ENCODE measurements at regions not wholly inside any gene's neighbourhood (a gene's known extent, or its start where the extent isn't known, plus 50 kb on each side); places are given as distances from the start of the nearest gene placed in this dataset.
"Not testable (repeated sequence)": the region's sequence is repeated elsewhere in the genome, so short reads cannot be mapped to it uniquely, and the experiment has no call there.

DNA sequence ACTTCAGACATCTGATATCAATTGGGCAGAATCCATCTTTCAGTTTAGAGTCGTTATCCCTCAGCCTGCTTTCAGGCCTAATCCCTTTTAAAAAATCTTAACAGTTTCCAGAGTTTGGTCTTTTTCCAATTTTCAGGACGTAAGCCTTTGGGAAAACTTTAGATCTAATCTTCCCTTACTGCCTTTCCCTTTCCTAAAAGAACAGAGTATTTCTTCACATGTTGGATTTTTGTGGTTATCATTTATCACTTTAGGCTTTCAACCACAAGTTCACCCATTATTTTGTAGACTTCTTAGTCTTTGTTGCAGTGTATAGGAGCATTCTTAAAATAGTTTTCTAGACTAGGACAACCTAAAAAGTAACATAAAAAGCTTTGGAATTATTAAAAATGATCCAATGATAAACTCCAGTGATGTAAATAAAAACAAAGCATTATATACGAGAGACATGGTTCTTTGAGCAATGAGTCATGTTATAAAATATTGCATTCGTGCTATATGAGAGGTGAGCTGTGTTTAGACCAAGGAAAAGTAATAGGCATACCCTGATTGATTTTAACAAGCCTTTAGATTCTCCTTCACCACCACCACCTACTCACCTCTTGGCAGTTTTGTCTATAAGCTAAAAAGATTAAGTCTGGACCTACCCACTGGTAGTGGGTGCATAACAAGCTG lies 90.4 kb upstream of the MCHR2 start:
- no peak for DNase-seq

DNA sequence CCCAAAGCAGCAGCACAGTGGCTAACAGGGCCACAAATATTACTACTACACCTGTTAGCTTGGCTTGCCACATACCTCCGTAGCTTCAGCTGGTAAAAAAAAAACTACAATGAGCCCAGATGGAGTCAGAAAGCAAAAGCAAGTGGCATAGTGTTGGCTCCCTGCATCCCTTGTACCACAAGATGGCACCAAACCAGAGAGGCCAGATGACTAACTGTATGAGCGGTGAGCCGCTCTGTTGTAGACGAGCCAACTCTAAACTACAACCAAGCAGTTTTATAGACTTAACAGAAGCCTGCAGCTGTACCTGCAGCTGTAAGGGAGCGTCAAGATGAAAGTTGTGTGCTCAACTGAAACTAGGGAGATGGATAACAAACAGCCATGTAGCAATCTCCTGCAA lies 84.5 kb upstream of the MCHR2 start:
- no peak for DNase-seq

DNA sequence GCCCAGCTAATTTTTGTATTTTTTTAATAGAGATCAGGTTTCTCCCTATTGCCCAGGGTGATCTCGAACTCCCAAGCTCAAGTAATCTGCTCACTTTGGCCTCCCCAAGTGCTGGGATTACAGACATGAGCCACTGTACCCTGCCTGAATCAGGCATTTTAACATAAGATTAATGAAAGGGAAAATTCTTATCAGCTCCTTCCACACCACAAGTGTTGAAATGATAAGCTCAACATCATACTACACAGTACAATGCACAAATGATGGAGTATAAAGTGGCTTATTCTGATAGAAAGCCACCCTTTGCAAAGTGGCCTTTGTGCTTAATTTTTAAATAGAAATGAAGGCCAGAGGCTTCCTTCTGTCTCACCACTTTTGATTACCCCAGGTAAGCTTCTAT lies 71.3 kb upstream of the MCHR2 start:
- DNase-seq, result no peak

DNA sequence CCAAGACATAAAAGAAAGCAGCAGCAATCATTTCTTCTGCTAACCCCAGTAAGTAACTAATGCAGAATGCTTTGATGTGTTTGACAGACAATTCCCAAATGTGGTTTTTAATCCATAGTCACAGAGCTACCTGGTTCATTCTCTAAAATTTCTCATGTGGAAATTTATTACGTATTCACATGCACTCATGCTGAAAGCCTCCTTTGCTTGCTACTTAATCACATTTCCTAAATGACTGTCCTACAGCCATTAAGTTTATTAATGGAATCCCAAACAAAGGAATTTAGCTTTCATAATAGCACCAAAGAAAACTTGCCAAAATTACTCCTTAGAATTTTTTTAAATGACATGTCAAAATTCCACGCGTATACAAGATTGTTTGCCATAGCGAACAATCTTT lies 68.6 kb upstream of the MCHR2 start:
- DNase-seq, result no peak

DNA sequence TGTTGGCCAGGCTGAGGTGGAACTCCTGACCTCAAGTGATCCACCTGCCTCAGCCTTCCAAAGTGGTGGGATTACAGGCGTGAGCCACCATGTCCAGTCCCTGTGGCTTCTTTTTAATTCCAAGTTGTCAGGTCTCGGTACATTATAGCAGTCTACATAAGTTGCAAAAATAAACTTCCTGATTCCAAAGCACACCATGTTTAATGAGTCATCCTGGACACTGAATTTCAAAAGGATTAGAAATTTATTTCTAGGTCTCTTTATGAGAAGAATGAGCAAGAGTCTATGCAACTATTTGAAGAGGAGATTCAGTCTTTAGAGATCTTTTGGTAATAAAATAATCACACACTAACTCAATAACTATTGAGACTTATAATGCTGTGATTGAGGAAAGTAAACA lies 63.9 kb upstream of the MCHR2 start:
- DNase-seq, result no peak

DNA sequence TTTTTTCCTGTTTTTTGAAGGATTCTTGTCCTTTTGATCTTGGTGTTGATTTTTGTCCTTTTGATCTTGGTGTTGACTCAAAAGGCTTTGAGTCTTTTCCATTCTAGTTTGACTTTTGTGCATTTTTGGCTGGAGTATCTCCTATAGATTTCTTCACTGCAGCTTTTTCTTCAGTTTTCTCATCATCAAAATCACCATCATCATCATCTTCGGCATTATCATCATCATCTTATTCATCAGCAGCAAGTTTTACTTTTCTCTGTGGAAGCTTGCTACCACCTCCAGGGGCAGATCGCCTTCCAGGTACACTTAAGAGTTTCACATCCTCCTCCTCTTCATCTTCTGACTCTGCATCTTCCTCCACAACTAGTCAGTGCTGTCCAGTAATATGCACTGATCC lies 56.5 kb upstream of the MCHR2 start:
- no peak for DNase-seq

DNA sequence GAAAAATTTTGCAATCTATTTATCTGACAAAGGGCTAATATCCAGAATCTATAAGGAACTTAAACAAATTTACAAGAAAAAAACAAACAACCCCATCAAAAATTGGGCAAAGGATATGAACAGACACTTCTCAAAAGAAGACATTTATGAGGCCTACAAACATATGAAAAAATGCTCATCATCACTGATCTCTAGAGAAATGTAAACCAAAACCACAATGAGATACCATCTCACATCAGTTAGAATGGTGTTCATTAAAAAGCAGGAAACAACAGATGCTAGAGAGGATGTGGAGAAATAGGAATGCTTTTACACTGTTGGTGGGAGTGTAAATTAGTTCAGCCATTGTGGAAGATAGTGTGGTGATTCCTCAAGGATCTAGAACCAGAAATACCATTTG lies 49.9 kb upstream of the MCHR2 start:
- not testable (repeated sequence) for DNase-seq
